D721Med (cell line): ENCODE measurements at regions not wholly inside any gene's neighbourhood (a gene's known extent, or its start where the extent isn't known, plus 50 kb on each side); places are given as distances from the start of the nearest gene placed in this dataset.
A peak's percentile ranks its signal among the peaks of the same experiment; 100 is the strongest.

Experiments
- DNase-seq: peaks from one replicate; pipeline ENCODE4 v3.0.0; 2011; ENCODE audit warnings: low spot score; ENCODE audit not compliant: insufficient read length
- FAIRE-seq: peaks from 2 replicates; lab custom pipeline; 2011; peaks lifted over from hg19 to GRCh38; lab: Jason Lieb, UNC
- TF ChIP-seq, protein P1 (sequence below): IDR thresholded peaks from 2 replicates; pipeline ENCODE4 v1.5.1; 2012; ENCODE audit warnings: mild to moderate bottlenecking, control low read depth; ENCODE audit not compliant: insufficient read depth; ENCODE audit errors: missing control alignments

DNA sequence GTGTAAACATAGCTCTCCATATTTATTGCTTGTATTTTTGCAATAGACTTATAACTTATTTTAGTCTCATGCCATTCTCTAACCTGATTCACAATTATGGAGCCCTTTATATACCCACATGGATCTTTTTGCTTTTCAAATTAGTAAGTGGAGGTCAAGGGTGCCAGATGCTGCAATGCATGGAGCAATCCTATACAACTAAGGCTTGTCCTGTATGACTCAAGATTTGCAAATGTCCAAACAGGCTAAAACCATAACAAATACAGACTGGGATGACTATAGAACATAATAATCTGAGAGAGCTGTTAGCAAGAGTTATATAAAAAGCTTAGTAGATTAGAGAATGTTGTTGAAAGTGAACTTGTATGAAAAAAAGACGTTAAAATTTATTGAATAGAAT, 690.4 kb upstream of the NRXN1 start:
- DNase-seq (no peak), FAIRE-seq (no peak)
- TF ChIP-seq, protein P1, sequence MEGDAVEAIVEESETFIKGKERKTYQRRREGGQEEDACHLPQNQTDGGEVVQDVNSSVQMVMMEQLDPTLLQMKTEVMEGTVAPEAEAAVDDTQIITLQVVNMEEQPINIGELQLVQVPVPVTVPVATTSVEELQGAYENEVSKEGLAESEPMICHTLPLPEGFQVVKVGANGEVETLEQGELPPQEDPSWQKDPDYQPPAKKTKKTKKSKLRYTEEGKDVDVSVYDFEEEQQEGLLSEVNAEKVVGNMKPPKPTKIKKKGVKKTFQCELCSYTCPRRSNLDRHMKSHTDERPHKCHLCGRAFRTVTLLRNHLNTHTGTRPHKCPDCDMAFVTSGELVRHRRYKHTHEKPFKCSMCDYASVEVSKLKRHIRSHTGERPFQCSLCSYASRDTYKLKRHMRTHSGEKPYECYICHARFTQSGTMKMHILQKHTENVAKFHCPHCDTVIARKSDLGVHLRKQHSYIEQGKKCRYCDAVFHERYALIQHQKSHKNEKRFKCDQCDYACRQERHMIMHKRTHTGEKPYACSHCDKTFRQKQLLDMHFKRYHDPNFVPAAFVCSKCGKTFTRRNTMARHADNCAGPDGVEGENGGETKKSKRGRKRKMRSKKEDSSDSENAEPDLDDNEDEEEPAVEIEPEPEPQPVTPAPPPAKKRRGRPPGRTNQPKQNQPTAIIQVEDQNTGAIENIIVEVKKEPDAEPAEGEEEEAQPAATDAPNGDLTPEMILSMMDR: no peak

DNA sequence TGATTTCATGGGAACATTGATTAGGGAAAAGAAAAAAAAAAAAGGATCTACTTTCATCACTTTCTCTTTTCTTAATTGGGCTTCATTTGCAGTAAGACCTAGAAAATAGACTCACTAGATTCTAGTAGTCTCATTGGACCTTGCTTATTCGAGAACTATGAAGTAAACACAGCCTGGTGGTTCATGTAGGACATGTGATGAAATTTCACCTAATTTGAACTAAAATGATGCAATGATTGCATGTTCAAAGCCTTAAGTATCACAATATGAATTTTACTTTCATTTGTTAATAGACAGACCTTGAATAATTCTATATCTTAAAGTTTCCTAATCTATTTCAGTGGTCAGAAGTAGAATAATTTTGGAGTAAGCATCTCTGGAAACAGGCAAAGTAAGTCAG, 688.9 kb upstream of the NRXN1 start:
- FAIRE-seq: no peak
- TF ChIP-seq, protein P1: no peak
- no peak for DNase-seq

DNA sequence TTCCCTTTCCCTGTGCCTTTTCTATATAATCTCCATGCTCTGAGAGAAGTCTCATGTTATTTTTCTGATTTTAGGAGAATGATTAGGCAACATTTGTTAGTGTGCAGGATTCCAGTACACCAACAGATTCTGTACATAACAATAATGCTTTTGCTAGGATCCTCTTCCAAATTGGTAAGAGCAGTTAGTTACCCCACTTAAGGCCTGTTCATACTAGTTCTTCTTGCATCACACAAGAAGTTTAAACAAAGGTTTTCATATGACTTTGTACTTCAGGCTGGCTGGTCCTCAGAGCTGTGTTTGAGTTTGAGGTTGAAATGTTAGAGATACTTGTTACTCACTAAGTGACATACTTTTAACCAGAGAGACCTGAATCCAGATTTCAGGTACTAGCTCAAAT, 686.9 kb upstream of the NRXN1 start:
- TF ChIP-seq, protein P1: no peak
- FAIRE-seq (no peak), DNase-seq (no peak)

DNA sequence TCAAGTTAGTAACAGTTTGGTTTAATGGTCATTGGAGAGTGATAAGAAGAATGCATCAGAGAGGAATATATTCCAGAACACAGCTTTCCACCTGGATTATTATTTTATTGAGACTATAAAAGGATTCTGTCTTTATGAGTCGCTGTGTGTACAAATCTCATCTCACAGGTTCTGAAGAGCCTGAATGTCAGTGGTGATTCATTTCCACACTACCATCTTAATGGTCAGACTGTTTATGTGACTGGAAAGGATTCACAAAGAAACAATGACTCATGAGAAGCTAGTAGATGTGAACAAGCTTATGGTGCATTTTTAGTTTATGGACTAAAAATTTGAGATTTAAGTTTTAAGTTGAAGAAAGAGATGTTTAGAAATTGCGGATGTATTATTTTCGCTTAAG, 685.4 kb upstream of the NRXN1 start:
- TF ChIP-seq, protein P1: no peak
- DNase-seq (no peak), FAIRE-seq (no peak)

DNA sequence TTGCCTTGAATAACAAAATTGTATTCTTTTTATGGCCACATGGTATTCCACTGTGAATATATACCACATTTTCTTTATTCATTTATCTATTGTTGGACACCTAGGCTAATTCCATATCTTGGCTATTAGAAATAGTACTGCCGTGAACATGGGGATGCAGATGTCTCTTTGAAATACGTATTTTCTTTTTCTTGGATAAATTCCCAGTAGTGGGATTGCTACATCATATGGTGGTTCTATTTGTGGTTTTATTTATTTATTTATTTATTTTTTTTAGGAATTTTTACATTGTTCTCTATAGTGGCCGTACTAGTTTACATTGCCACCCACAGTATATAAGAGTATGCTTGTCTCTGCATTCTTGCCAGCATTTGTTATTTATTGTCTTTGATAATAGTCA, 679.8 kb upstream of the NRXN1 start:
- FAIRE-seq: no peak
- TF ChIP-seq, protein P1: no peak
- no peak for DNase-seq

DNA sequence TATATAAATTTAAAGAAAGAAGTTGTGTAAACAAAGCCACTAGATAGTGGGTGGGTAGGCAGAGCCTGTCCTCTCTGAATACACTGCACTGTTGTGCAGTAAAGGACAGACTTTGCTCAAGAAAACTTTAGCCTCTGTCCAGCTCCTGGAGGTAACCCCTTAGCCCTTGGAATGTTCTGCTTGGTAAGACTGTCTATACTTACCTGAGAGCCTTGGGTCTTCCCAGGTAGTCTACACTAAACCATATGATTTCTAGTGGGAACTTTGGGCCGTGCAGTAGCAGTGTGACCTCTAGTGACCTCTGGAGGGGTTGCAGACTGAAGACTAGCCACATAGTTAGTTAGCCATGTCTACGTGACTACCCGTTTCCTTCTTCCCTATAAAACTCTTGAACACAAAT, 678.3 kb upstream of the NRXN1 start:
- FAIRE-seq (no peak), DNase-seq (no peak)

DNA sequence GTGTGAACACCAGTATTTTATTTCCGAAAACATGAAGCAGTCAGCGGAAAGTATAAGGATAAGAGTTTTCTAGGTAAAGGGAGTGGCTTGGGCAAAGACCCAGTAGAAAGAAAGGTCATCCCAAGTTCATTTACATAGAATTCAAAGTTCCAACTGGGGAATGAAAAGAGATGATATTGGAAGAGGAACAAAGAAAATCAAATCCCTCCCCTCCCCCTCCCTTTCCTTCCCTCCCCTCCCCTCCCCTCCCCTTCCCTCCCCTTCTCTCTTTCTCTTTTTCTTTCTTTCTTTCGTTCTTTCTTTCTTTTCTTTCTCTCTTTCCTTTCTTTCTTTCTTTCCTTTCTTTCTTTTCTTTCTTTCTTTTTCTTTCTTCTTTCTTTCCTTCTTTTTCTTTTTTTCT, 675.7 kb upstream of the NRXN1 start:
- DNase-seq: no peak
- no peak for FAIRE-seq
- TF ChIP-seq, protein P1: no peak

More for the DNA sequence above, 678.3 kb upstream of the NRXN1 start:
- TF ChIP-seq, protein P1: peak; percentile 42
